WTC11 (cell line): ENCODE measurements at regions not wholly inside any gene's neighbourhood (a gene's known extent, or its start where the extent isn't known, plus 50 kb on each side); places are given as distances from the start of the nearest gene placed in this dataset.

ENCODE experiments used
- CDX4 ChIP-seq: fragments of 250-450 bp; sonication (Bioruptor Pico); IDR thresholded peaks from 2 replicates; pipeline ENCODE4 v1.9.0; 2021; ENCODE audit warnings: moderate library complexity, mild to moderate bottlenecking, inconsistent platforms, borderline replicate concordance
- CREB1 ChIP-seq: sonication (generic); formaldehyde crosslinking; IDR thresholded peaks from 2 replicates; pipeline ENCODE4 v1.8.0; 2023; ENCODE audit warnings: mild to moderate bottlenecking, missing genetic modification reagents
- CTCF ChIP-seq: fragments of 200-600 bp; IDR thresholded peaks from 2 replicates; pipeline ENCODE4 v1.8.0; 2022; ENCODE audit warnings: antibody characterized with exemption
- E2F4 ChIP-seq: sonication (generic); formaldehyde crosslinking; IDR thresholded peaks from 2 replicates; pipeline ENCODE4 v1.8.1; 2022; ENCODE audit warnings: low read depth, mild to moderate bottlenecking, moderate library complexity, missing genetic modification reagents, borderline replicate concordance
- EMX1 ChIP-seq: fragments of 250-450 bp; sonication (Bioruptor Pico); IDR thresholded peaks from 2 replicates; pipeline ENCODE4 v1.8.0; 2021; ENCODE audit warnings: mild to moderate bottlenecking
- NR2C2 ChIP-seq: sonication (generic); formaldehyde crosslinking; IDR thresholded peaks from 2 replicates; pipeline ENCODE4 v1.8.0; 2022; ENCODE audit warnings: mild to moderate bottlenecking, missing genetic modification reagents

GRCh38 chr12:105850103-105850968 lies 288.4 kb downstream of the NUAK1 start:
- TF ChIP-seq CDX4 (CRISPR knock-in tag) (no peak), NR2C2 (CRISPR knock-in tag) (no peak), EMX1 (no peak), CTCF (no peak), E2F4 (CRISPR knock-in tag) (no peak), CREB1 (no peak)
